C4-2B (cell line): ENCODE measurements at regions not wholly inside any gene's neighbourhood (a gene's known extent, or its start where the extent isn't known, plus 50 kb on each side); places are given as distances from the start of the nearest gene placed in this dataset.

Experiments used
- H3K27ac ChIP-seq: fragments of 450-650 bp; 2 replicates; pipeline ENCODE4 v1.5.1; 2017
- CTCF ChIP-seq: fragments of 450-650 bp; conservative IDR thresholded peaks from 2 replicates; pipeline ENCODE4 v1.5.1; 2017; ENCODE audit warnings: mild to moderate bottlenecking
- ZFX ChIP-seq: fragments of 450-650 bp; IDR thresholded peaks from 2 replicates; pipeline ENCODE4 v1.6.1; 2017

GRCh38 chr11:42077794-42078193 lies 618.3 kb upstream of the LRRC4C start:
- no peak overlapping the region for H3K27ac ChIP-seq
- TF ChIP-seq CTCF (no peak), ZFX (no peak)

- TF ChIP-seq CTCF: no peak
- no peak for TF ChIP-seq ZFX
- H3K27ac ChIP-seq: no peak overlapping the region
Observed at GRCh38 chr11:42085736-42086135, 626.3 kb upstream of the LRRC4C start.

- no peak for TF ChIP-seq ZFX
- TF ChIP-seq CTCF: no peak
- H3K27ac ChIP-seq: no peak overlapping the region
Observed at GRCh38 chr11:42093541-42093940, 634.1 kb upstream of the LRRC4C start.

GRCh38 chr11:42098075-42098474 lies 638.6 kb upstream of the LRRC4C start:
- H3K27ac ChIP-seq: no peak overlapping the region
- no peak for TF ChIP-seq CTCF
- no peak for TF ChIP-seq ZFX

- TF ChIP-seq CTCF (no peak), ZFX (no peak)
- no peak overlapping the region for H3K27ac ChIP-seq
Observed at GRCh38 chr11:42112866-42113265, 653.4 kb upstream of the LRRC4C start.

GRCh38 chr11:42114927-42115326 lies 655.5 kb upstream of the LRRC4C start:
- H3K27ac ChIP-seq: no peak overlapping the region
- TF ChIP-seq ZFX (no peak), CTCF (no peak)

GRCh38 chr11:42138454-42138853 lies 679.0 kb upstream of the LRRC4C start:
- TF ChIP-seq ZFX (no peak), CTCF (no peak)
- H3K27ac ChIP-seq: no peak overlapping the region

- TF ChIP-seq ZFX (no peak), CTCF (no peak)
Observed at GRCh38 chr11:42145311-42145710, 685.9 kb upstream of the LRRC4C start.

More at GRCh38 chr11:42145311-42145710, 685.9 kb upstream of the LRRC4C start:
- no peak overlapping the region for H3K27ac ChIP-seq
